G401.6 (cell line): ENCODE measurements at regions not wholly inside any gene's neighbourhood (a gene's known extent, or its start where the extent isn't known, plus 50 kb on each side); places are given as distances from the start of the nearest gene placed in this dataset.

Experiments used
- FAIRE-seq: peaks from 2 replicates; lab custom pipeline; 2012; peaks lifted over from hg19 to GRCh38; lab: Jason Lieb, UNC

- FAIRE-seq, result no peak
Measured at GRCh38 chr9:28341913-28342312, 768.6 kb upstream of the C9orf72 start.

- no peak for FAIRE-seq
Measured at GRCh38 chr9:28342815-28343338, 769.6 kb upstream of the C9orf72 start.

GRCh38 chr9:28363151-28363562 lies 789.9 kb upstream of the C9orf72 start:
- no peak for FAIRE-seq

- FAIRE-seq, result no peak
Measured at GRCh38 chr9:28365020-28365640, 791.8 kb upstream of the C9orf72 start.

- FAIRE-seq, result no peak
Measured at GRCh38 chr9:28365728-28366127, 792.4 kb upstream of the C9orf72 start.

- FAIRE-seq, result no peak
Measured at GRCh38 chr9:28378231-28378630, 805.0 kb upstream of the C9orf72 start.

GRCh38 chr9:28379082-28379481 lies 805.8 kb upstream of the C9orf72 start:
- FAIRE-seq, result no peak

GRCh38 chr9:28389411-28389810 lies 816.1 kb upstream of the C9orf72 start:
- FAIRE-seq, result no peak

GRCh38 chr9:28394774-28395173 lies 821.5 kb upstream of the C9orf72 start:
- FAIRE-seq, result no peak

- FAIRE-seq, result no peak
Measured at GRCh38 chr9:28396058-28396457, 822.8 kb upstream of the C9orf72 start.

GRCh38 chr9:28407351-28407750 lies 834.1 kb upstream of the C9orf72 start:
- no peak for FAIRE-seq

GRCh38 chr9:28409919-28410318 lies 836.6 kb upstream of the C9orf72 start:
- FAIRE-seq, result no peak

GRCh38 chr9:28410411-28410810 lies 837.1 kb upstream of the C9orf72 start:
- no peak for FAIRE-seq

- FAIRE-seq, result no peak
Measured at GRCh38 chr9:28413471-28413870, 840.2 kb upstream of the C9orf72 start.

- no peak for FAIRE-seq
Measured at GRCh38 chr9:28423255-28423654, 850.0 kb upstream of the C9orf72 start.

- FAIRE-seq, result no peak
Measured at GRCh38 chr9:28435456-28435855, 862.2 kb upstream of the C9orf72 start.

- FAIRE-seq, result no peak
Measured at GRCh38 chr9:28439688-28440087, 866.4 kb upstream of the C9orf72 start.

GRCh38 chr9:28443461-28443860 lies 870.2 kb upstream of the C9orf72 start:
- no peak for FAIRE-seq

- no peak for FAIRE-seq
Measured at GRCh38 chr9:28444637-28445036, 871.4 kb upstream of the C9orf72 start.

GRCh38 chr9:28445211-28445610 lies 871.9 kb upstream of the C9orf72 start:
- FAIRE-seq, result no peak

GRCh38 chr9:28453918-28454317 lies 880.6 kb upstream of the C9orf72 start:
- FAIRE-seq, result no peak

GRCh38 chr9:28456861-28457260 lies 883.6 kb upstream of the C9orf72 start:
- no peak for FAIRE-seq

- no peak for FAIRE-seq
Measured at GRCh38 chr9:28464481-28465216, 891.4 kb upstream of the C9orf72 start.

GRCh38 chr9:28471261-28471660 lies 898.0 kb upstream of the C9orf72 start:
- no peak for FAIRE-seq
